ENCODE measurements at regions not wholly inside any gene's neighbourhood (a gene's known extent, or its start where the extent isn't known, plus 50 kb on each side); places are given as distances from the start of the nearest gene placed in this dataset.

DNA sequence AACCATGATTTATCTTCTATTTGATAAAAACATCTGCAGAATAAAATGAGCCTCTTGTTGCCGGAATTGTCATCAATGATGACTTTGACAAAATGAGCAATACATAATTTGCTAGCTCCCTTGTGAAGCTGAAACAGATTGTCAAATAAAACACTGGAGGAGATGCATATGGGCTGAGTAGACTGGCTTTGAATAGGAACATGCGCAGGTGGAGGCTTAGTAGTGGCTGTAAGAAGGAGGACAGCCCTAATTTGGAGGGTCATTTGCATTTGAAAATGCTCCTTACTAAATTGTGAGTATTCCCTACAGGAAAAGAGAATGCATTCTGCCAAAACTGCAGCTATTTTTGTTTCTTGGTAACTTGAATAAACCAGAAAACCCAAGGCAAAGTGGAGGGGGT, 329.1 kb downstream of the PPARGC1A start:
- H2AFZ ChIP-seq (ENCODE audit: insufficient read depth, low read depth, low read length, poor library complexity, severe bottlenecking), result no peak overlapping the region
- H3K36me3 ChIP-seq (replicated peaks in 1 of 2; ENCODE audit: control extremely low read depth in 1 of 2, control insufficient read depth in 1 of 2, extremely low read depth in 1 of 2, insufficient read depth in 2 of 2, low read length in 1 of 2), result no peaks in the 10 kb centered on the region
- H3K9me3 Mint-ChIP-seq (ENCODE audit: insufficient read depth), result peaks cover 6% of the 10 kb centered on the region
- intact Hi-C loops (cut with micrococcal nuclease), result no loop called here
- H3K9me3 ChIP-seq (ENCODE audit: control extremely low read depth in 1 of 3, control insufficient read depth in 2 of 3, insufficient read depth in 1 of 3, low read length in 2 of 3), result peaks cover 0 to 3% (median 1%) of the 10 kb centered on the region in 3 donors
- H3K4me3 Mint-ChIP-seq, result no peak overlapping the region
- ATAC-seq (ENCODE audit: low read depth), result no peak
- H3K27me3 ChIP-seq (replicated peaks in 1 of 4; ENCODE audit: control extremely low read depth in 1 of 4, control insufficient read depth in 3 of 4, insufficient read depth in 4 of 4, low read length in 3 of 4), result no peaks in the 10 kb centered on the region
- no peak overlapping the region for H3K27ac ChIP-seq (ENCODE audit: low read length in 2 of 2)
- no peak overlapping the region for H3K27ac Mint-ChIP-seq
- WGBS (ENCODE audit: insufficient coverage), result 100% methylated on average over 1 of the region's 2 CpGs
- H3K4me2 ChIP-seq (replicated peaks; ENCODE audit: low read depth, low read length, poor library complexity, severe bottlenecking), result no peak overlapping the region
- no peaks in the 10 kb centered on the region for H3K4me1 ChIP-seq (ENCODE audit: control insufficient read depth in 2 of 2, insufficient read depth in 2 of 2, low read length in 2 of 2)
- H3K9ac ChIP-seq (ENCODE audit: low read length), result no peak overlapping the region
- H3K27me3 Mint-ChIP-seq, result no peaks in the 10 kb centered on the region
- DNase-seq, result no peak
- no peaks in the 10 kb centered on the region for H3K4me1 Mint-ChIP-seq
- TF ChIP-seq, protein P1, sequence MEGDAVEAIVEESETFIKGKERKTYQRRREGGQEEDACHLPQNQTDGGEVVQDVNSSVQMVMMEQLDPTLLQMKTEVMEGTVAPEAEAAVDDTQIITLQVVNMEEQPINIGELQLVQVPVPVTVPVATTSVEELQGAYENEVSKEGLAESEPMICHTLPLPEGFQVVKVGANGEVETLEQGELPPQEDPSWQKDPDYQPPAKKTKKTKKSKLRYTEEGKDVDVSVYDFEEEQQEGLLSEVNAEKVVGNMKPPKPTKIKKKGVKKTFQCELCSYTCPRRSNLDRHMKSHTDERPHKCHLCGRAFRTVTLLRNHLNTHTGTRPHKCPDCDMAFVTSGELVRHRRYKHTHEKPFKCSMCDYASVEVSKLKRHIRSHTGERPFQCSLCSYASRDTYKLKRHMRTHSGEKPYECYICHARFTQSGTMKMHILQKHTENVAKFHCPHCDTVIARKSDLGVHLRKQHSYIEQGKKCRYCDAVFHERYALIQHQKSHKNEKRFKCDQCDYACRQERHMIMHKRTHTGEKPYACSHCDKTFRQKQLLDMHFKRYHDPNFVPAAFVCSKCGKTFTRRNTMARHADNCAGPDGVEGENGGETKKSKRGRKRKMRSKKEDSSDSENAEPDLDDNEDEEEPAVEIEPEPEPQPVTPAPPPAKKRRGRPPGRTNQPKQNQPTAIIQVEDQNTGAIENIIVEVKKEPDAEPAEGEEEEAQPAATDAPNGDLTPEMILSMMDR (IDR thresholded peaks at IDR 0.05), result no peak
- no peak for TF ChIP-seq EZH2 (IDR thresholded peaks at IDR 0.05; ENCODE audit: borderline replicate concordance, insufficient read depth, low read depth, low read length, poor library complexity, severe bottlenecking)
- H4K20me1 ChIP-seq (ENCODE audit: control insufficient read depth, insufficient read depth, low read length, poor library complexity, severe bottlenecking), result no peaks in the 10 kb centered on the region
- H3K79me2 ChIP-seq (ENCODE audit: control insufficient read depth, insufficient read depth, low read length), result no peaks in the 10 kb centered on the region
- no peak overlapping the region for H3K4me3 ChIP-seq (ENCODE audit: control extremely low read depth in 1 of 5, extremely low read depth in 1 of 5, insufficient read depth in 1 of 5, low read depth in 2 of 5, low read length in 4 of 5)
- POLR2A ChIA-PET, result no interaction called here
- CTCF ChIA-PET, result no interaction called here

DNA sequence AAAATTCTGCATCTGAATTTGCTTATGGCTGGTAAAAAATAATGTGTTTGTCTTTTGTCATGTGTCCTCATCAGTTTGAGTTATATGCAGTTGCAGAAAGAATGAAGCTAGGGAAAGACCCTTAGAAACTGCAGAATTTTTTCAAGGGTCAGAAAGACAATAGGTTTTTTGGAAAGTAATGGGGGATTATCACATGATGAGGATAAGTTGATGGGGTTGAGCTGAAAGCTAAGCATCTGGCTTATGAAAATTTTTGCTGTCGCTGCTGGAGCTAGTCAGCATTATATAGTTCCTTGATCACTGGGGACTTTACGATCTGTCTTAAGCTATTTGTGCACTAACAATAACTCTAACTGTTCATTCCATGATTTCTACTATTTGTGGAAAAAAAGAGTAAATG, 331.7 kb downstream of the PPARGC1A start:
- POLR2A ChIA-PET, result no interaction called here
- no peak for ATAC-seq (ENCODE audit: low read depth)

More for the DNA sequence above, 331.7 kb downstream of the PPARGC1A start:
- Histone ChIP-seq H4K20me1 (ENCODE audit: control insufficient read depth, insufficient read depth, low read length, poor library complexity, severe bottlenecking) (no peaks in the 10 kb centered on the region), H3K9ac (ENCODE audit: low read length) (no peak overlapping the region), H3K36me3 (replicated peaks in 1 of 2; ENCODE audit: control extremely low read depth in 1 of 2, control insufficient read depth in 1 of 2, extremely low read depth in 1 of 2, insufficient read depth in 2 of 2, low read length in 1 of 2) (no peaks in the 10 kb centered on the region), H3K27me3 (replicated peaks in 1 of 4; ENCODE audit: control extremely low read depth in 1 of 4, control insufficient read depth in 3 of 4, insufficient read depth in 4 of 4, low read length in 3 of 4) (no peaks in the 10 kb centered on the region), H3K9me3 (ENCODE audit: control extremely low read depth in 1 of 3, control insufficient read depth in 2 of 3, insufficient read depth in 1 of 3, low read length in 2 of 3) (peaks cover 0 to 1% (median 0%) of the 10 kb centered on the region in 3 donors), H3K79me2 (ENCODE audit: control insufficient read depth, insufficient read depth, low read length) (no peaks in the 10 kb centered on the region), H3K4me2 (replicated peaks; ENCODE audit: low read depth, low read length, poor library complexity, severe bottlenecking) (no peak overlapping the region), H3K27ac (ENCODE audit: low read length in 2 of 2) (no peak overlapping the region), H2AFZ (ENCODE audit: insufficient read depth, low read depth, low read length, poor library complexity, severe bottlenecking) (no peak overlapping the region), H3K4me3 (ENCODE audit: control extremely low read depth in 1 of 5, extremely low read depth in 1 of 5, insufficient read depth in 1 of 5, low read depth in 2 of 5, low read length in 4 of 5) (no peak overlapping the region), H3K4me1 (ENCODE audit: control insufficient read depth in 2 of 2, insufficient read depth in 2 of 2, low read length in 2 of 2) (no peaks in the 10 kb centered on the region)
- Mint-ChIP-seq H3K27me3 (no peaks in the 10 kb centered on the region), H3K27ac (no peak overlapping the region), H3K9me3 (ENCODE audit: insufficient read depth) (peaks cover 8% of the 10 kb centered on the region), H3K4me3 (no peak overlapping the region), H3K4me1 (no peaks in the 10 kb centered on the region)
- TF ChIP-seq, protein P1 (IDR thresholded peaks at IDR 0.05), result no peak
- TF ChIP-seq EZH2 (IDR thresholded peaks at IDR 0.05; ENCODE audit: borderline replicate concordance, insufficient read depth, low read depth, low read length, poor library complexity, severe bottlenecking), result no peak
- WGBS (ENCODE audit: insufficient coverage), result 80% methylated on average over 1 of the region's 2 CpGs
- DNase-seq, result no peak
- intact Hi-C loops (cut with micrococcal nuclease), result no loop called here
- CTCF ChIA-PET, result no interaction called here
